ENCODE measurements at regions not wholly inside any gene's neighbourhood (a gene's known extent, or its start where the extent isn't known, plus 50 kb on each side); places are given as distances from the start of the nearest gene placed in this dataset.
A peak's percentile ranks its signal among the peaks of the same experiment; 100 is the strongest.

GRCh38 chr9:32247168-32247567 lies 137.3 kb upstream of the ACO1 start:
- H3K36me3 ChIP-seq (replicated peaks; ENCODE audit: insufficient read depth, low read length), result no peaks in the 10 kb centered on the region
- H3K4me2 ChIP-seq (ENCODE audit: low read depth, low read length), result no peak overlapping the region
- H3K27me3 ChIP-seq (replicated peaks; ENCODE audit: insufficient read depth, low read length), result no peaks in the 10 kb centered on the region
- H3K9ac ChIP-seq (ENCODE audit: low read length), result no peak overlapping the region
- H2AFZ ChIP-seq (ENCODE audit: low read length), result no peak overlapping the region
- TF ChIP-seq EZH2phosphoT487 (IDR thresholded peaks at IDR 0.05; ENCODE audit: low read length), result no peak
- TF ChIP-seq EZH2 (optimal IDR thresholded peaks at IDR 0.05; ENCODE audit: low read depth, low read length), result no peak
- no peak for TF ChIP-seq CTCF (IDR thresholded peaks at IDR 0.05; ENCODE audit: low read length)
- no peaks in the 10 kb centered on the region for H3K9me3 ChIP-seq (replicated peaks; ENCODE audit: insufficient read depth, low read length)
- H4K20me1 ChIP-seq (ENCODE audit: insufficient read depth, low read length), result no peaks in the 10 kb centered on the region
- H3F3A ChIP-seq (ENCODE audit: insufficient read depth, low read length), result no peaks in the 10 kb centered on the region
- no peaks in the 10 kb centered on the region for H3K79me2 ChIP-seq (ENCODE audit: low read length)
- H3K27ac ChIP-seq (ENCODE audit: low read length), result no peak overlapping the region
- DNase-seq, result no peak
- no peak overlapping the region for H3K4me3 ChIP-seq (ENCODE audit: low read length)
- H3K9me2 ChIP-seq (replicated peaks; ENCODE audit: insufficient read depth, low read length), result no peaks in the 10 kb centered on the region
- H3K4me1 ChIP-seq (ENCODE audit: low read length), result 0 out of 2 replicates have a peak, but pooled peaks cover 6% of the 10 kb centered on the region

- H3K27me3 ChIP-seq (replicated peaks; ENCODE audit: insufficient read depth, low read length), result no peaks in the 10 kb centered on the region
- no peaks in the 10 kb centered on the region for H3K9me3 ChIP-seq (replicated peaks; ENCODE audit: insufficient read depth, low read length)
- no peak for DNase-seq
- H3K79me2 ChIP-seq (ENCODE audit: low read length), result no peaks in the 10 kb centered on the region
- H3K27ac ChIP-seq (ENCODE audit: low read length), result no peak overlapping the region
- no peak overlapping the region for H2AFZ ChIP-seq (ENCODE audit: low read length)
- no peaks in the 10 kb centered on the region for H3K36me3 ChIP-seq (replicated peaks; ENCODE audit: insufficient read depth, low read length)
- no peak for TF ChIP-seq EZH2phosphoT487 (IDR thresholded peaks at IDR 0.05; ENCODE audit: low read length)
- no peak for TF ChIP-seq CTCF (IDR thresholded peaks at IDR 0.05; ENCODE audit: low read length)
- no peak for TF ChIP-seq EZH2 (optimal IDR thresholded peaks at IDR 0.05; ENCODE audit: low read depth, low read length)
- H3K4me2 ChIP-seq (ENCODE audit: low read depth, low read length), result no peak overlapping the region
- H3F3A ChIP-seq (ENCODE audit: insufficient read depth, low read length), result no peaks in the 10 kb centered on the region
- H3K4me1 ChIP-seq (ENCODE audit: low read length), result 0 out of 2 replicates have a peak, but pooled peaks cover 6% of the 10 kb centered on the region
- H3K9me2 ChIP-seq (replicated peaks; ENCODE audit: insufficient read depth, low read length), result no peaks in the 10 kb centered on the region
- no peaks in the 10 kb centered on the region for H4K20me1 ChIP-seq (ENCODE audit: insufficient read depth, low read length)
- H3K9ac ChIP-seq (ENCODE audit: low read length), result no peak overlapping the region
- no peak overlapping the region for H3K4me3 ChIP-seq (ENCODE audit: low read length)
Observed at GRCh38 chr9:32248189-32248712, 136.2 kb upstream of the ACO1 start.

GRCh38 chr9:32251539-32251938 lies 132.9 kb upstream of the ACO1 start:
- TF ChIP-seq EZH2phosphoT487 (IDR thresholded peaks at IDR 0.05; ENCODE audit: low read length), result no peak
- TF ChIP-seq EZH2 (optimal IDR thresholded peaks at IDR 0.05; ENCODE audit: low read depth, low read length), result no peak
- peak; percentile 85 for TF ChIP-seq CTCF (IDR thresholded peaks at IDR 0.05; ENCODE audit: low read length)
- H3K9me2 ChIP-seq (replicated peaks; ENCODE audit: insufficient read depth, low read length), result no peaks in the 10 kb centered on the region
- H3K36me3 ChIP-seq (replicated peaks; ENCODE audit: insufficient read depth, low read length), result no peaks in the 10 kb centered on the region
- H3K9me3 ChIP-seq (replicated peaks; ENCODE audit: insufficient read depth, low read length), result no peaks in the 10 kb centered on the region
- H3K27ac ChIP-seq (ENCODE audit: low read length), result no peak overlapping the region
- peak; percentile 81 for DNase-seq
- peak overlapping the region; percentile 38 for H3K4me3 ChIP-seq (ENCODE audit: low read length)
- H3K79me2 ChIP-seq (ENCODE audit: low read length), result no peaks in the 10 kb centered on the region
- peak overlapping the region; percentile 60 for H2AFZ ChIP-seq (ENCODE audit: low read length)
- peak overlapping the region; percentile 32; the same call in 1 of the 2 replicates for H3K9ac ChIP-seq (ENCODE audit: low read length)
- 0 out of 2 replicates have a peak, but pooled peaks cover 6% of the 10 kb centered on the region for H3K4me1 ChIP-seq (ENCODE audit: low read length)
- no peaks in the 10 kb centered on the region for H3K27me3 ChIP-seq (replicated peaks; ENCODE audit: insufficient read depth, low read length)
- H4K20me1 ChIP-seq (ENCODE audit: insufficient read depth, low read length), result no peaks in the 10 kb centered on the region
- H3K4me2 ChIP-seq (ENCODE audit: low read depth, low read length), result peak overlapping the region; percentile 62
- no peaks in the 10 kb centered on the region for H3F3A ChIP-seq (ENCODE audit: insufficient read depth, low read length)
